ENCODE measurements at regions not wholly inside any gene's neighbourhood (a gene's known extent, or its start where the extent isn't known, plus 50 kb on each side); places are given as distances from the start of the nearest gene placed in this dataset.

DNA sequence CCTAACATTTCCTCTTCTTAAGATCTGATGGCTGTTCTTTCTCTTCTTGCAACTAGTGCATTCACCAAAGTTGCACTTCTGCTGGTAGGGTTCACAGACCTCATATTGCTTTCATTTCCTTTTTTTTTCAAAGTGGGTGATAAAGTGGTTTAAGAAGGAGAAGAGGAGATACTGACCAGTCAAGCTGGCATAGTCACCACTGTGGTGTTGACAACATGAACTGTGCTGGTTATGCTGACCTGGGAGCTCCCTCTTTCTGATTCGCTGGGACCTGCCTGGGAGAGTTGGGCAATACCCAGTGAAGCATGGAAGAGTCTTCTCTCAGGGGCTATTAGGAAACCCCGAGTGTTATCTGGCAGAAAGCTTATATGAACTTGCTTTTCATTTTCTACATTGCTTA is 222.9 kb downstream of the SLITRK5 start:
- H3K9me3 ChIP-seq, result no peaks in the 10 kb centered on the region
- no peak for ATAC-seq (ENCODE audit: insufficient number of reproducible peaks, low FRiP score, low read depth)
- TF ChIP-seq, protein P1, sequence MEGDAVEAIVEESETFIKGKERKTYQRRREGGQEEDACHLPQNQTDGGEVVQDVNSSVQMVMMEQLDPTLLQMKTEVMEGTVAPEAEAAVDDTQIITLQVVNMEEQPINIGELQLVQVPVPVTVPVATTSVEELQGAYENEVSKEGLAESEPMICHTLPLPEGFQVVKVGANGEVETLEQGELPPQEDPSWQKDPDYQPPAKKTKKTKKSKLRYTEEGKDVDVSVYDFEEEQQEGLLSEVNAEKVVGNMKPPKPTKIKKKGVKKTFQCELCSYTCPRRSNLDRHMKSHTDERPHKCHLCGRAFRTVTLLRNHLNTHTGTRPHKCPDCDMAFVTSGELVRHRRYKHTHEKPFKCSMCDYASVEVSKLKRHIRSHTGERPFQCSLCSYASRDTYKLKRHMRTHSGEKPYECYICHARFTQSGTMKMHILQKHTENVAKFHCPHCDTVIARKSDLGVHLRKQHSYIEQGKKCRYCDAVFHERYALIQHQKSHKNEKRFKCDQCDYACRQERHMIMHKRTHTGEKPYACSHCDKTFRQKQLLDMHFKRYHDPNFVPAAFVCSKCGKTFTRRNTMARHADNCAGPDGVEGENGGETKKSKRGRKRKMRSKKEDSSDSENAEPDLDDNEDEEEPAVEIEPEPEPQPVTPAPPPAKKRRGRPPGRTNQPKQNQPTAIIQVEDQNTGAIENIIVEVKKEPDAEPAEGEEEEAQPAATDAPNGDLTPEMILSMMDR (IDR thresholded peaks at IDR 0.05), result no peak

DNA sequence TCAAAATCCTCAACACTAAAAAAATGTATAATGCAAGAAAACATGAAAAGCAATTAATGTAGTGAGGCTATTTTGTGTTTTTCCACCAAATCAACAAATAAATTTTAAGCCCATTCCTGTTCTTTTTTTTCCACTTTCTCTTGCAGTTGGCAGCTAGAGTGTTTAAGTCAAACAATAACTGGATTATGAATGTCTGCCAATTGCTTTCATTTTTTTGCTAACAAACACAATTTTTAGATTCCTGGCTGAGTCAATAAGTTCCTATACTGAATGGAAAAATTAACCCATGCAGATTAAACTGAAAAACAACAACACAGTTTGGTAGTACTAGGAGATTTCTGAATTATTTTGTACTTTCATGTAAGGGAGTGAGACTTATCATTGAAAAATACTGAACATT is 232.4 kb downstream of the SLITRK5 start:
- Histone ChIP-seq H3K27ac (no peak overlapping the region), H3K4me3 (no peak overlapping the region), H3K4me1 (ENCODE audit: control insufficient read depth in 1 of 2, low read depth in 2 of 2) (no peaks in the 10 kb centered on the region), H3K9me3 (no peaks in the 10 kb centered on the region), H3K36me3 (no peaks in the 10 kb centered on the region), H3K27me3 (replicated peaks; ENCODE audit: insufficient read depth) (no peaks in the 10 kb centered on the region)
- ATAC-seq (ENCODE audit: insufficient number of reproducible peaks, low FRiP score, low read depth), result no peak
- no peak for DNase-seq (ENCODE audit: low spot score)
- TF ChIP-seq, protein P1 (IDR thresholded peaks at IDR 0.05), result no peak

More for the DNA sequence above, 222.9 kb downstream of the SLITRK5 start:
- DNase-seq (ENCODE audit: low spot score), result no peak
- Histone ChIP-seq H3K27ac (no peak overlapping the region), H3K4me3 (no peak overlapping the region), H3K4me1 (ENCODE audit: control insufficient read depth in 1 of 2, low read depth in 2 of 2) (no peaks in the 10 kb centered on the region), H3K36me3 (no peaks in the 10 kb centered on the region), H3K27me3 (replicated peaks; ENCODE audit: insufficient read depth) (no peaks in the 10 kb centered on the region)

DNA sequence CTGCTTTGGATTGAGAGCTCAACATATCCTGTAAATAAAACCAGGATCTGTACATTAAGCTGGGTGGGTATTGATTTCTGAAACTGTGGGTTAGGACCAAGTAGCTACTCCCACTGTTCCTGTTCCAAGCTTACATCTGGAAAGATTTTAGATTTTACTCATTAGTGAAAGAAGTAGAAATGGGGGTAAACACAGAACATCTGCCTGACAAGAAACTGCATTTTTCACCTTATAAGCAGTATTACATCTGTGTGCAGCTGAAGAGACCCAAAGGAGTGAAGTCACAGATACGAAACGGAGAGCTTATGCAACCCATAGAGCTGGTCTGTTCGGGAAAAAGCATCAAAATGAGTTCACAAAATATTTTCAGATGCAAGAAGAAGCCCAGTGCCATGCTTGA is 235.2 kb downstream of the SLITRK5 start:
- Histone ChIP-seq H3K4me3 (no peak overlapping the region), H3K36me3 (no peaks in the 10 kb centered on the region), H3K27ac (no peak overlapping the region), H3K4me1 (ENCODE audit: control insufficient read depth in 1 of 2, low read depth in 2 of 2) (no peaks in the 10 kb centered on the region), H3K9me3 (no peaks in the 10 kb centered on the region), H3K27me3 (replicated peaks; ENCODE audit: insufficient read depth) (no peaks in the 10 kb centered on the region)
- TF ChIP-seq, protein P1 (IDR thresholded peaks at IDR 0.05), result no peak
- ATAC-seq (ENCODE audit: insufficient number of reproducible peaks, low FRiP score, low read depth), result no peak
- DNase-seq (ENCODE audit: low spot score), result no peak

DNA sequence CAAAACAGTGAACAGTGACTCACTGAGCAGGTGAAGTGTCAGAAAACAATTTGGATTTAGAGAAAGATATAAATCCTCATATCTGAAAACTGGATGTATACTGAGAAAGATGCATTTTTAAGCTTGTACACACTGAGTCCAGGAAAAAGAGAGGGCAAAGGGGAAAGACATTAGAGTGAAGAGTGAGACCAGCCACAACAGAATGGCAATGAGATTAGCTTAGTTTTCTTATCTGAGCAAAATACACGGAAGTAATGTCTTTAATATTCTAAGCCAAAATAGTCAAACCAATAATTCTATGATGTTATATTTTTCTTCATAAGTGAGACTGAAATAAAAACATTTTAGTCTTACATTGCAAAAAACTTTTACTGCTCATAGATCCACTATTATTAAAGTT is 236.0 kb downstream of the SLITRK5 start:
- DNase-seq (ENCODE audit: low spot score), result no peak
- Histone ChIP-seq H3K27ac (no peak overlapping the region), H3K4me3 (no peak overlapping the region), H3K9me3 (no peaks in the 10 kb centered on the region), H3K4me1 (ENCODE audit: control insufficient read depth in 1 of 2, low read depth in 2 of 2) (no peaks in the 10 kb centered on the region), H3K36me3 (no peaks in the 10 kb centered on the region), H3K27me3 (replicated peaks; ENCODE audit: insufficient read depth) (no peaks in the 10 kb centered on the region)
- no peak for ATAC-seq (ENCODE audit: insufficient number of reproducible peaks, low FRiP score, low read depth)
- TF ChIP-seq, protein P1 (IDR thresholded peaks at IDR 0.05), result no peak

DNA sequence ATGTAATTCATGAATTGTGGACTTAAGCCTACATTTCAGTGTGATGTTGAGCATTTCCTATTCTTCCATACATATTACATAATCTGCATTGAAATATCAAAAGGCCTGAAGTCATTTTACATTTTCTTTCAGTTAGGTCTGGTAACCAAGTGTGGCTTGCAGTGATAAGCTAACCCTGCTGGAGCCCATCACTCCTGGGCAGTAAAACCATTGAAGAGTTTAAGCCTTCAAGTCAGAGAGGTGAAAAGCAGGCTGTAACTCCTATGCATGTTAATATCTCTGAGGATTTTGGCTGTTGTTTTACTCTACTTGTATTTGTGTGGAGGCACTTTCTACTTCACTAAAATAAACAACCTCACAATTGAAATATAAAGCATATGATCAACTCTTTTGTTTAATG is 248.8 kb downstream of the SLITRK5 start:
- H3K9me3 ChIP-seq, result no peaks in the 10 kb centered on the region
- no peaks in the 10 kb centered on the region for H3K4me1 ChIP-seq (ENCODE audit: control insufficient read depth in 1 of 2, low read depth in 2 of 2)
- TF ChIP-seq, protein P1 (IDR thresholded peaks at IDR 0.05), result no peak
- H3K4me3 ChIP-seq, result no peak overlapping the region
- no peaks in the 10 kb centered on the region for H3K36me3 ChIP-seq
- DNase-seq (ENCODE audit: low spot score), result no peak
- ATAC-seq (ENCODE audit: insufficient number of reproducible peaks, low FRiP score, low read depth), result no peak
- H3K27ac ChIP-seq, result no peak overlapping the region
- H3K27me3 ChIP-seq (replicated peaks; ENCODE audit: insufficient read depth), result no peaks in the 10 kb centered on the region

Measured in thoracic aorta (tissue), 2 donors.